Prostate gland (tissue), 2 donors: ENCODE measurements at regions not wholly inside any gene's neighbourhood (a gene's known extent, or its start where the extent isn't known, plus 50 kb on each side); places are given as distances from the start of the nearest gene placed in this dataset.

Source experiments
- POLR2A ChIP-seq: fragments of 450-650 bp; IDR thresholded peaks from one replicate; pipeline ENCODE4 v1.6.1; 2016; ENCODE audit warnings: antibody characterized with exemption, mild to moderate bottlenecking
- POLR2AphosphoS5 ChIP-seq: sonication (generic); formaldehyde crosslinking; IDR thresholded peaks from one replicate; pipeline ENCODE4 v1.6.1; 2017; ENCODE audit warnings: antibody characterized with exemption
- TF ChIP-seq, protein P1 (sequence below), 4 experiments: fragments of 200-600 bp in 2 of 4; fragments of 450-650 bp in 2 of 4; sonication (generic) in 2 of 4; IDR thresholded peaks; 1 replicate in 3 of 4; 2 replicates in 1 of 4; pipeline ENCODE4 v1.5.1; 2016 to 2019; ENCODE audit warnings: antibody characterized with exemption in 4 of 4, mild to moderate bottlenecking in 2 of 4, moderate library complexity in 2 of 4

DNA sequence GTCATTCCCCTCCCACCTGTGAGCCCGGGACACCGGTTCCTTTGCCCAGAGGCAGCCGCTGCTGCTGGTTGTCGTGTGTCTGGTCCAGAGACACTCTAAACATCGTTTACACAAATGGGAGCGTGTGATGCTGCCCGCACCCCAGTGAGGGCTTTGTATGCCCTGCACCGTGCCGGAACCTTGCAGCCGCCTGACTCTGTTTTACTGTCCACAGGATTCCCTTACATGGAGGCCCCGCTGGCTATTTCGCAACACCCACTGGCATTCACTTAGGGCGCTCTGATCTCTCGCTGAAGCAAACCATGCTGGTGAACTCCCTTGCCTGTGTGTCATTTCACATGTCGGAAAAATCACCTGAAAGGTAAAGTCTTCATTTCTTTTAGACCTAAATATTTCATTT is 100.8 kb upstream of the SLC6A6 start:
- TF ChIP-seq, protein P1, sequence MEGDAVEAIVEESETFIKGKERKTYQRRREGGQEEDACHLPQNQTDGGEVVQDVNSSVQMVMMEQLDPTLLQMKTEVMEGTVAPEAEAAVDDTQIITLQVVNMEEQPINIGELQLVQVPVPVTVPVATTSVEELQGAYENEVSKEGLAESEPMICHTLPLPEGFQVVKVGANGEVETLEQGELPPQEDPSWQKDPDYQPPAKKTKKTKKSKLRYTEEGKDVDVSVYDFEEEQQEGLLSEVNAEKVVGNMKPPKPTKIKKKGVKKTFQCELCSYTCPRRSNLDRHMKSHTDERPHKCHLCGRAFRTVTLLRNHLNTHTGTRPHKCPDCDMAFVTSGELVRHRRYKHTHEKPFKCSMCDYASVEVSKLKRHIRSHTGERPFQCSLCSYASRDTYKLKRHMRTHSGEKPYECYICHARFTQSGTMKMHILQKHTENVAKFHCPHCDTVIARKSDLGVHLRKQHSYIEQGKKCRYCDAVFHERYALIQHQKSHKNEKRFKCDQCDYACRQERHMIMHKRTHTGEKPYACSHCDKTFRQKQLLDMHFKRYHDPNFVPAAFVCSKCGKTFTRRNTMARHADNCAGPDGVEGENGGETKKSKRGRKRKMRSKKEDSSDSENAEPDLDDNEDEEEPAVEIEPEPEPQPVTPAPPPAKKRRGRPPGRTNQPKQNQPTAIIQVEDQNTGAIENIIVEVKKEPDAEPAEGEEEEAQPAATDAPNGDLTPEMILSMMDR (IDR thresholded peaks at IDR 0.05), result no peak
- TF ChIP-seq POLR2A (no peak), POLR2AphosphoS5 (peak; percentile 56)
